K562 (cell line): ENCODE measurements at regions not wholly inside any gene's neighbourhood (a gene's known extent, or its start where the extent isn't known, plus 50 kb on each side); places are given as distances from the start of the nearest gene placed in this dataset.

ENCODE experiments used
- ATAC-seq: fragments of 200-7000 bp; cut with Tn5 transposase; 3 replicates; pipeline ENCODE4 v1.9.1; 2020; ENCODE audit warnings: moderate library complexity
- BruUV-seq: library from RNA; stranded (reverse); fragments of 400-500 nt; replicated peaks from 2 replicates; lab custom pipeline; 2021; lab: Mats Ljungman, UMichigan
- CTCF ChIA-PET: fragments of 300-600 bp; formaldehyde crosslinking; extraction: SDS; loops from one replicate; lab custom pipeline; 2021; ENCODE audit warnings: low intra/inter-chr PET ratio; lab: Yijun Ruan, JAX
- POLR2A ChIA-PET: fragments of 300-600, 350-650 bp; sonication (Branson Sonifier 250); formaldehyde crosslinking; extraction: SDS; loops from one replicate; lab custom pipeline; 2021; ENCODE audit warnings: antibody characterized with exemption, inconsistent platforms; lab: Yijun Ruan, JAX
- DNase-seq, 4 experiments: peaks; one replicate each; pipeline versions ENCODE4 v3.0.0 to v3.0.0-alpha.2; 2011 to 2018; ENCODE audit warnings: low spot score in 3 of 4, mixed read lengths in 3 of 4; ENCODE audit errors: extremely low read depth in 1 of 4
- FAIRE-seq: peaks from 2 replicates; lab custom pipeline; 2011; peaks lifted over from hg19 to GRCh38; lab: Jason Lieb, UNC
- H2AFZ ChIP-seq: 2 replicates; pipeline ENCODE4 v1.6.0; 2011; ENCODE audit warnings: low read depth, low read length, control low read depth, inconsistent platforms
- H3K27ac ChIP-seq: fragments of 200-600 bp; 3 replicates; pipeline ENCODE4 v1.8.0; 2011; ENCODE audit warnings: low read depth, mild to moderate bottlenecking, control low read depth, inconsistent platforms, low read length, moderate library complexity, mixed read lengths; ENCODE audit errors: extremely low read depth
- H3K27me3 ChIP-seq, 2 experiments: fragments of 300-600 bp in 1 of 2; 2 replicates in 1 of 2; 3 replicates in 1 of 2; pipeline versions ENCODE4 v1.6.0 to v1.8.0; 2011; ENCODE audit warnings: inconsistent platforms in 2 of 2, low read length in 2 of 2, mild to moderate bottlenecking in 1 of 2, mixed read lengths in 1 of 2, moderate library complexity in 1 of 2; ENCODE audit not compliant: control insufficient read depth in 2 of 2, insufficient read depth in 2 of 2
- H3K36me3 ChIP-seq: fragments of 300-600 bp; 3 replicates; pipeline ENCODE4 v1.8.0; 2011; ENCODE audit warnings: mild to moderate bottlenecking, low read length, inconsistent platforms; ENCODE audit not compliant: control insufficient read depth, insufficient read depth
- H3K4me1 ChIP-seq, 2 experiments: fragments of 200-600 bp in 1 of 2; replicated peaks in 1 of 2; 2 replicates in 1 of 2; 3 replicates in 1 of 2; pipeline versions ENCODE4 v1.5.1 to v1.8.0; 2011; ENCODE audit warnings: inconsistent platforms in 2 of 2, low read length in 2 of 2, mild to moderate bottlenecking in 1 of 2, mixed read lengths in 1 of 2, moderate library complexity in 1 of 2; ENCODE audit not compliant: control insufficient read depth in 2 of 2, insufficient read depth in 2 of 2
- H3K4me2 ChIP-seq: 2 replicates; pipeline ENCODE4 v1.6.1; 2011; ENCODE audit warnings: low read length, control low read depth, inconsistent platforms, mixed read lengths; ENCODE audit not compliant: insufficient read depth
- H3K4me3 ChIP-seq: fragments of 200-600 bp; sonication (generic), shearing (Covaris generic); 2 replicates; pipeline ENCODE4 v1.5.1; 2016; ENCODE audit warnings: control low read depth, inconsistent platforms
- H3K79me2 ChIP-seq: fragments of 200-600 bp; 3 replicates; pipeline ENCODE4 v1.8.0; 2011; ENCODE audit warnings: low read length, inconsistent platforms; ENCODE audit not compliant: control insufficient read depth, insufficient read depth
- H3K9ac ChIP-seq, 2 experiments: 2 replicates each; pipeline versions ENCODE4 v1.6.0 to v1.6.1; 2011; ENCODE audit warnings: low read depth in 2 of 2, low read length in 2 of 2, control low read depth in 1 of 2, inconsistent platforms in 1 of 2, mild to moderate bottlenecking in 1 of 2, mixed read lengths in 1 of 2; ENCODE audit not compliant: insufficient read depth in 1 of 2
- H3K9me1 ChIP-seq: one replicate; pipeline ENCODE4 v1.6.0; 2011; ENCODE audit warnings: inconsistent platforms, mild to moderate bottlenecking, low read length, moderate library complexity; ENCODE audit not compliant: control insufficient read depth, insufficient read depth
- H3K9me3 ChIP-seq: replicated peaks from 2 replicates; pipeline ENCODE4 v1.5.1; 2011; ENCODE audit warnings: low read depth, low read length, inconsistent platforms; ENCODE audit not compliant: control insufficient read depth, insufficient read depth
- H4K20me1 ChIP-seq: replicated peaks from 2 replicates; pipeline ENCODE4 v1.6.1; 2011; ENCODE audit warnings: low read length, inconsistent platforms, mixed read lengths; ENCODE audit not compliant: control insufficient read depth, insufficient read depth
- AFF4 ChIP-seq: sonication (generic); formaldehyde crosslinking; IDR thresholded peaks from 2 replicates; pipeline ENCODE4 v1.8.0; 2023; ENCODE audit warnings: mild to moderate bottlenecking, missing genetic modification reagents
- BDP1 ChIP-seq: IDR thresholded peaks from 3 replicates; pipeline ENCODE4 v1.6.1; 2011; ENCODE audit not compliant: insufficient read length, insufficient read depth
- CCNT2 ChIP-seq: IDR thresholded peaks from 2 replicates; pipeline ENCODE4 v1.6.1; 2011; ENCODE audit warnings: borderline replicate concordance, low read depth, mild to moderate bottlenecking, moderate library complexity, mixed read lengths, low read length; ENCODE audit not compliant: insufficient read length; ENCODE audit errors: extremely low read depth
- CHD7 ChIP-seq: fragments of 200-600 bp; sonication (generic); IDR thresholded peaks from one replicate; pipeline ENCODE4 v1.6.1; 2012; ENCODE audit warnings: mild to moderate bottlenecking, low read depth, low read length, inconsistent platforms
- ELF4 ChIP-seq: fragments of 450-650 bp; formaldehyde crosslinking; IDR thresholded peaks from 2 replicates; pipeline ENCODE4 v1.4.0; 2022; ENCODE audit warnings: missing genetic modification characterization
- HDAC6 ChIP-seq: IDR thresholded peaks from 2 replicates; pipeline ENCODE4 v1.6.1; 2012; ENCODE audit warnings: low read depth, mild to moderate bottlenecking, control low read depth, inconsistent platforms, low read length, moderate library complexity
- TAF1 ChIP-seq: IDR thresholded peaks from 2 replicates; pipeline ENCODE4 v1.6.1; 2011; ENCODE audit warnings: mild to moderate bottlenecking, low read length, moderate library complexity; ENCODE audit not compliant: insufficient read depth, control insufficient read depth, severe bottlenecking; ENCODE audit errors: extremely low read depth
- TCF3 ChIP-seq: sonication (generic); formaldehyde crosslinking; IDR thresholded peaks from 2 replicates; pipeline ENCODE4 v1.4.0; 2020; ENCODE audit warnings: mild to moderate bottlenecking, missing genetic modification reagents
- WGBS: fragments of 100-300 bp; shearing (Covaris generic); methylation state at CpG from one replicate; pipeline ENCODE4 v1.1.6; 2016; ENCODE audit warnings: low coverage, mixed read lengths; ENCODE audit not compliant: insufficient coverage; ENCODE audit errors: missing lambda C conversion rate; 5-methylcytosine and 5-hydroxymethylcytosine counted together
- in situ Hi-C: fragments of 300-500 bp; cut with MboI; formaldehyde crosslinking; loops from 4 replicates; pipeline ENCODE4 v1.15.0; 2018; ENCODE audit warnings: inconsistent platforms, mixed read lengths
- intact Hi-C: fragments of 100-400 bp; cut with micrococcal nuclease; formaldehyde crosslinking; loops from 2 replicates; pipeline ENCODE4 v1.14.2; 2022

GRCh38 chr4:29632199-29632598, 1088.0 kb upstream of the PCDH7 start:
- BruUV-seq, result no TSS peak
- Histone ChIP-seq H4K20me1 (no peaks in the 10 kb centered on the region), H3K27ac (no peak overlapping the region), H3K4me3 (no peak overlapping the region), H3K9ac (no peak overlapping the region), H2AFZ (no peak overlapping the region), H3K9me1 (no peaks in the 10 kb centered on the region), H3K79me2 (no peaks in the 10 kb centered on the region), H3K9me3 (no peaks in the 10 kb centered on the region), H3K36me3 (no peaks in the 10 kb centered on the region), H3K4me2 (no peak overlapping the region), H3K4me1 (no peaks in the 10 kb centered on the region), H3K27me3 (no peaks in the 10 kb centered on the region)
- 0% methylated on average over 2 of the region's 2 CpGs for WGBS
- CTCF ChIA-PET, result no interaction called here
- ATAC-seq (no peak), DNase-seq (no peak), FAIRE-seq (no peak)
- in situ Hi-C loops, result no loop called here
- POLR2A ChIA-PET, result no interaction called here
- intact Hi-C loops, result no loop called here
- TF ChIP-seq TCF3 (CRISPR knock-in tag), result no peak
- no peak for TF ChIP-seq ELF4 (CRISPR knock-in tag)
- TF ChIP-seq CHD7, result no peak
- no peak for TF ChIP-seq BDP1
- TF ChIP-seq TAF1, result no peak
- no peak for TF ChIP-seq AFF4 (CRISPR knock-in tag)
- no peak for TF ChIP-seq CCNT2
- TF ChIP-seq HDAC6, result no peak
